ENCODE measurements at regions not wholly inside any gene's neighbourhood (a gene's known extent, or its start where the extent isn't known, plus 50 kb on each side); places are given as distances from the start of the nearest gene placed in this dataset.

GRCh38 chr10:78819361-78820006, 249.3 kb upstream of the ZMIZ1 start:
- no peak overlapping the region for H3K27ac ChIP-seq
- TF ChIP-seq ZFX (IDR thresholded peaks at IDR 0.05; ENCODE audit: borderline replicate concordance): no peak
- TF ChIP-seq, protein P1, sequence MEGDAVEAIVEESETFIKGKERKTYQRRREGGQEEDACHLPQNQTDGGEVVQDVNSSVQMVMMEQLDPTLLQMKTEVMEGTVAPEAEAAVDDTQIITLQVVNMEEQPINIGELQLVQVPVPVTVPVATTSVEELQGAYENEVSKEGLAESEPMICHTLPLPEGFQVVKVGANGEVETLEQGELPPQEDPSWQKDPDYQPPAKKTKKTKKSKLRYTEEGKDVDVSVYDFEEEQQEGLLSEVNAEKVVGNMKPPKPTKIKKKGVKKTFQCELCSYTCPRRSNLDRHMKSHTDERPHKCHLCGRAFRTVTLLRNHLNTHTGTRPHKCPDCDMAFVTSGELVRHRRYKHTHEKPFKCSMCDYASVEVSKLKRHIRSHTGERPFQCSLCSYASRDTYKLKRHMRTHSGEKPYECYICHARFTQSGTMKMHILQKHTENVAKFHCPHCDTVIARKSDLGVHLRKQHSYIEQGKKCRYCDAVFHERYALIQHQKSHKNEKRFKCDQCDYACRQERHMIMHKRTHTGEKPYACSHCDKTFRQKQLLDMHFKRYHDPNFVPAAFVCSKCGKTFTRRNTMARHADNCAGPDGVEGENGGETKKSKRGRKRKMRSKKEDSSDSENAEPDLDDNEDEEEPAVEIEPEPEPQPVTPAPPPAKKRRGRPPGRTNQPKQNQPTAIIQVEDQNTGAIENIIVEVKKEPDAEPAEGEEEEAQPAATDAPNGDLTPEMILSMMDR (IDR thresholded peaks at IDR 0.05): no peak

- H3K27ac ChIP-seq: no peak overlapping the region
- no peak for TF ChIP-seq ZFX (IDR thresholded peaks at IDR 0.05; ENCODE audit: borderline replicate concordance)
- TF ChIP-seq, protein P1 (IDR thresholded peaks at IDR 0.05): no peak
Observed at GRCh38 chr10:78820007-78820362, 248.8 kb upstream of the ZMIZ1 start.

DNA sequence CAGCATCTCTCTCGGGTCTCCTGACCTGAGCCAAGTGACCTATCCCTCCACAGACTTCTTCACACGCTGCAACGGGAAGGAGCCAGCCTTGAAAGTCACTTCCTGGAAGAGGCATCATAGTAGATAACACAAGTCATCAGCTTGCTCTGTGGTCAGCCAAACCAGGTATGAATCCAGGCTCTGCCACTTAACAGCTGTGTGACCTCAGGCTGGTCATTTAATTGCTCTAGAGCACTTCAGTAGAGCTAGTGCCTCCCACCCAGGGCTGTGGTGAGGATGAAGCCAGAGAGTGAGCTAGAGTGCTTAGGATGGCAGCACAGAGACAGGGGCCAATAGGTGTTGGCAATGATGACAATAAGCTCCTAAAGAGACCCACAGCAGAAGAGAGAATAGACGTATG, 247.7 kb upstream of the ZMIZ1 start:
- H3K27ac ChIP-seq: no peak overlapping the region
- no peak for TF ChIP-seq ZFX (IDR thresholded peaks at IDR 0.05; ENCODE audit: borderline replicate concordance)
- TF ChIP-seq, protein P1 (IDR thresholded peaks at IDR 0.05): no peak

GRCh38 chr10:78828647-78829539, 239.9 kb upstream of the ZMIZ1 start:
- no peak overlapping the region for H3K27ac ChIP-seq
- TF ChIP-seq, protein P1 (IDR thresholded peaks at IDR 0.05): no peak
- TF ChIP-seq ZFX (IDR thresholded peaks at IDR 0.05; ENCODE audit: borderline replicate concordance): no peak

DNA sequence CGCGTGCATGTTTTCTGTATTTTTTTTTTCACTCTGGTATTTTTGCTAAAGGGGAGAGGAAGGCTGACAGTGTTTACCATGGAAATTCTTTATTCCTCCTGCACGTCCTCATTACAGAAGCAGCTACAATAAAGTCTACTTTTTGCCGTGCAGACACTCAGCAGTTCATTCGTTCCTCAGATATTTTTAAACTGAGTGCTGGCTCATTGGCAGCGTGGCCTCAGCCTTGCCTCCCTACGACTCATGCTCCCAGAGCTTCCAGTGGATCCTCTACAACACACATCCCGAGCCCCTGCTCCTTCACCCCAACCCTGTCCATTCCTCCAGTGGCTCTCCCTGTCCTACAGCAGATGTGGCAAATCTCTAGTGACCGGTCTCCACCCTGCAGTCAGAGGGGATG, 239.2 kb upstream of the ZMIZ1 start:
- H3K27ac ChIP-seq: no peak overlapping the region

GRCh38 chr10:78830062-78830975, 238.4 kb upstream of the ZMIZ1 start:
- TF ChIP-seq, protein P1 (IDR thresholded peaks at IDR 0.05): no peak
- no peak for TF ChIP-seq ZFX (IDR thresholded peaks at IDR 0.05; ENCODE audit: borderline replicate concordance)
- H3K27ac ChIP-seq: no peak overlapping the region

More for the DNA sequence above, 239.2 kb upstream of the ZMIZ1 start:
- no peak for TF ChIP-seq ZFX (IDR thresholded peaks at IDR 0.05; ENCODE audit: borderline replicate concordance)
- TF ChIP-seq, protein P1 (IDR thresholded peaks at IDR 0.05): no peak

Measured in 22Rv1 (cell line).